T-helper 2 cell treated with Interferon-gamma antibody and Interleukin-4, amounts not matched to agents 100 ng/mL and 5 ng/mL, for 36 hours (primary cell): ENCODE measurements at regions not wholly inside any gene's neighbourhood (a gene's known extent, or its start where the extent isn't known, plus 50 kb on each side); places are given as distances from the start of the nearest gene placed in this dataset.

Experiments
- intact Hi-C: fragments of 100-400 bp; cut with micrococcal nuclease; formaldehyde crosslinking; loops from one replicate; pipeline ENCODE4 v1.15.1; 2023

- intact Hi-C loops = no loop called here
Measured at GRCh38 chr13:71304861-71305260, 562.1 kb downstream of the DACH1 start.

DNA sequence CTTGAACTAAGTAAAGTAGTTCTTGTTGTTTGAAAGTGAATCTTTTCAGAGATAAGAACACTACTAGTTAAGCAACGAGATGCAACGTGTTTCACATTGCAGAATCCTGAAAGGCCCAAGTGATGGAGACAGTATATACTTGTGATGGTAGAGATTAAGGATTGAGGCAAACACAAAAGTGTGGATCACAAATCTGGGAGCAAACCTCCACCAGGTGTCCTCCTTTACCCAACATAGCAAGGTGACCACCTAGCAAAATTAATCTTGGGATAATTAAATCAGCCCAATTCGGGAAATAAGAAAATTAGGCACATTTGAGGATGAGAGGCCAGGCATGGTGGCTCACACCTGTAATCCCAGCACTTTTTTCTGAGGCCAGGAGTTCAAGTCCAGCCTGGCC, 563.9 kb downstream of the DACH1 start:
- intact Hi-C loops = no loop called here

DNA sequence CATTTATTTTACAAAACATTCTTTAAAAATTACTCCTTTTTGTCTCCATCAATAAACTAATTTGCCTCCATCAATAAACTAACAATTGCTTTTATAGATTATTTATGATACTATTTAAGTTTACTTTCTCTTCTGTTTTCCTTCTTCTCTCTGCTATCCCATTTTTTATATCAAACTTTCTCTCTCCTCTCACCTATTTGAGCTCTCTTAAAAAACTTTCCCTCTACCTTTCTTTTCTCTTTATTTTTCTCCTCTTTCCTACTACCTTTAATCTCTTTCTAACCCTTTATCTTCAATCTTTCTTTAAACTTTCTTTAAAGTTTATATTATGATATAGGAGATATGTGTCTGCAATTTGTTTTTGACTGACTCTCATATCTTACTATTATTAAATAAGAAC, 566.4 kb downstream of the DACH1 start:
- intact Hi-C loops = no loop called here

GRCh38 chr13:71291842-71292146, 575.2 kb downstream of the DACH1 start:
- intact Hi-C loops = loop anchor here (5.0 kb wide), 1 partner anchor 1436 kb away; the partner anchor contains the start of genes BORA and MZT1

DNA sequence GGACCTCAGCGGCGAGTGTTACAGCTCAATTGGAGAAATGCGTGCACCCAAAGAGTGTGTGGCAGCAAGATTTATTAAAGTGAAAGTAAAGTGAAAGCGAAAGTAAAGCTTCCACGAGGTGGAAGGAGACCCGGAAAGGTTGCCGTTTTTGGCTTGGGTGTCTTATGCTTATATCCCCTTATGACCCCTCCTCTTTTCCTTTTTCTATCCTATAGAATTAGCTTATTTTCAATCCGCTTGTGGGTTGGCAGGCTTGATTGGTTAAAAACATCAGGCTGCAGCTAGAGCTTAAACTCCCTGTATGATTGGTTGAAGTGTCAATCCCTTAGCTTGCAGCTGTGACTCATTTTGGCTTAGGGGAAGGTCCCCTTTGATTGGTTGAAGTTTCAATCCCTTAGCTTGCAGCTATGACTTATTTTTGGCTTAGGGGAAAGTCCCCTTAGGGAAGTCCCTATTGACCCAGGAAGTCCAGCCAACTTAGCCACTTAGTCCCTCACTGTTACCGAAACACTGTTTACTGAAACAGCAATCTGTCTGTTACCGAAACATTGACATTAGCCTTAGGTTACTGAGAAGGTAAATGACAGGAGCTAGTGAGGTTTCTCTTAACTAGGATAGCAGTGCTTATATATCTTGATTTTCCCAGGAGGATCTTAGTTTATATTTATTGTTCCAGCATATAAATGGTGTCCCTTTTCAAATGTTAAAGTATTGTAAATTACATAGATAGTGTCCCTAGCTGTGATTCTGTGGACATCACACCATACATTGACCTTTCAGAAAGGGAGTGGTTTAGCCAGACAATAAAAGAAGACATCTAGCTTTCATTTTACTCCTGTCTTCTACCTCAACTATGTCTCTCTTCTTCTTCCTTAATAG, 575.8 kb downstream of the DACH1 start:
- intact Hi-C loops = loop anchor here (5.0 kb wide), 1 partner anchor 1436 kb away; the partner anchor contains the start of genes BORA and MZT1

DNA sequence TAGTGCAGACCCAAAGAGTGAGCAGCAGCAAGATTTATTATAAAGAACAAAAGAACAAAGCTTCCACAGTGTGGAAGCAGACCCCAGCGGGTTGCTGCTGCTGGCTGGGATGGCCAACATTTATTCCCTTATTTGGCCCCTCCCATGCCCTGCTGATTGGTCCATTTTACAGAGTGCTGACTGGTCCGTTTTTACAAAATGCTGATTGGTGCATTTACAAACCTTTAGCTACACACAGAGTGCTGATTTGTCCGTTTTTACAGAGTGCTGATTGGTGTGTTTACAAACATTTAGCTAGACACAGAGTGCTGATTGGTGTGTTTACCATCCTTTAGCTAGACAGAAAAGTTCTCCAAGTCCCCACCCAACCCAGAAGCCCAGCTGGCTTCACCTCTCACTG, 577.0 kb downstream of the DACH1 start:
- intact Hi-C loops = loop anchor here (5.0 kb wide), 1 partner anchor 1437 kb away; the partner anchor contains the start of genes BORA and MZT1

- intact Hi-C loops = no loop called here
Measured at GRCh38 chr13:71285700-71286099, 581.3 kb downstream of the DACH1 start.

GRCh38 chr13:71278512-71278911, 588.5 kb downstream of the DACH1 start:
- intact Hi-C loops = no loop called here

- intact Hi-C loops = no loop called here
Measured at GRCh38 chr13:71274923-71275608, 591.9 kb downstream of the DACH1 start.

GRCh38 chr13:71261256-71261655, 605.7 kb downstream of the DACH1 start:
- intact Hi-C loops = no loop called here

DNA sequence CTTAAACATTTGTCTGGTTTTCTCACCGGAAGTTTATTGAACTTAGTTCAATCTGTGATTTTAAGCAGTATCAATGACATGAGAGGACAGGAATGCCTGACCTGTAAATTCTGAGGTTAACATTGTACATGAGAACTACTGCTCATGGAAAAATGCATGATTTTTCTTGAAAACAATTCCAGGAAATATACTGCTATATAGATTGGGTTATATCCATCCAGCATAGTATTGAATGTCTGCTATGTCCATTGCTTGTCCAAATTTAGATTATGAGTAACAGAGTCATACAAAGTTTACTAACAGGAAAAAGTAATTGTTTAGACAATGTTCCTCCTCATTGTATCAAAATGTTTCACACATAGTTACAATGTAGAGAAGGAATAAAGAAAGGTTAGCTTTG, 606.8 kb downstream of the DACH1 start:
- intact Hi-C loops = no loop called here

DNA sequence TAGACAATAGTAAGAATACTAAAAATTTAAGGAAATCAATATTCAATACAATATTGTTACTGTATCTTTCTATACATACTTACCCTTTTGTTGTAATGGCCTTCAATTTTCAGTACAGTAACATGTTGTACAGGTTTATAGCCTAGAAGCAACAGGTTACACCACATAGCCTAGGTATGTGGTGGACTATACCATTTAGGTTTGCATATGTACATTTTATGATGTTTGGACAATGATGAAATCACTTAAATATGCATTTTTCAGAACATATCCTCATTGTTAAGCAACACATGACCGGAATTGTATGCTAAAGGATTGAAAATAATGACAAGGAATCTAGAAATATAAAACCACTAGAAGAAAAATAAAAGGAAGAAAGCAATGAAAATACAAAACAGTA, 611.4 kb downstream of the DACH1 start:
- intact Hi-C loops = no loop called here

- intact Hi-C loops = no loop called here
Measured at GRCh38 chr13:71254384-71254783, 612.6 kb downstream of the DACH1 start.

DNA sequence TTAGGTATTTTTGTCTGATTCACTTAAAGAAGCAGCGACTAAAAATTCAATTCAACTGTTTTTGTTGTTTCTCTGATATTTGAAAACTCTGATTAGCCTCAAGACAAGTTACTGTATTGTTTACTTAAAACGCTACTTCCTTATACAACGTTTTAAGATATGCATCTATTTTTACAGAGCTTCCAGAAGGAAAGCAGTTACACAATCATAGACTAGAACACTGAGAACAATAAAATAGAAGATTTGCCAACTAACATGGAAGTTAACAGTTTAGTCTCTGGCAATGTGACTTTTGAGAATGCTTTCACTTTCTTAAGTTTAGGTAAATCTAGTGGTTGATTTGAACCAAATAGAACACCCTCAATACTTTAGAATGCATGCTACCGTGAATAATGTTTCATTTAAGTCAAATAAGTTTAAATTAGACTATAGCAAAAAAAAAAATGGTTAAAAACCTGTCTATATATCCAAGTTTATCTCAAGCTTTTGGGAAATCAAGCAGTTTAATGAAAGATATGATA, 614.8 kb downstream of the DACH1 start:
- intact Hi-C loops = no loop called here

GRCh38 chr13:71251292-71251951, 615.6 kb downstream of the DACH1 start:
- intact Hi-C loops = no loop called here

DNA sequence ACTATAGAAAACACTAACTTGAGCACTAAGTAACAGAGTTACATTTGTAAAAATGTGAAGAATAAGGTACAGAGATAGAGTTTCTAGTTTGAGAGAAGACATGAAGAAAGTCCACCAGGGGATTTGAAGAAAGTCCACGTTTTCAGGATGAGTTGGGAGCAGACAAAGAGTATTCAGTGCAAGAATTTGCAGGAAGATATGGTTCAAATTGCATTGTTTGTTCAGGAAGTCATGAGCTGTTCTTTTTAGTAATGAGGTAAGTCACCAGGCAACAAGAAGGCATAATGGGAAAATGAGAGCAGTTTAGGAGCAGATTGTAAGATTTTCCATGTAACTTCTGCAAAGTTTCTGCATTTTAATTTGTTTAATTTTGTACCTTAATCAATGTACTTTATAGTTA, 618.0 kb downstream of the DACH1 start:
- intact Hi-C loops = no loop called here

GRCh38 chr13:71244161-71244560, 622.8 kb downstream of the DACH1 start:
- intact Hi-C loops = no loop called here

DNA sequence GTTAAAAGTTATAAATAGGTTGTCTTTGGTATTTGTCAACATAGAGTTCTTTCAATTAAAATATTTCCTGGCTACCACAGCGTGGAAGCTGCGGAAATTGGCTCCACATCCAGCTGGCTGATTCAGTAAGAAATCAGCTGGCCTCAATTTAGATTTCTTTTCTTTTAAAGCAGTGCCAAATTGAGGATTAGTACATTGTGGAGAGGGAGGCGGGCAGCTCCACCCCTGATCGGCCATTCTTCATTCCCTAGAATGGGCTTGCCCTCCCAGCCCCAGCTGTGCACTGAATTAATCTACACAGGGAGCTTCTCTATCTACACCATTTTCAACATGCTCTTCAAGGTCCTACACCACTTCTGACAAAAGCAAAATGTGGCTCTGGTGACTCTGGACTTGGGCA, 624.8 kb downstream of the DACH1 start:
- intact Hi-C loops = no loop called here

DNA sequence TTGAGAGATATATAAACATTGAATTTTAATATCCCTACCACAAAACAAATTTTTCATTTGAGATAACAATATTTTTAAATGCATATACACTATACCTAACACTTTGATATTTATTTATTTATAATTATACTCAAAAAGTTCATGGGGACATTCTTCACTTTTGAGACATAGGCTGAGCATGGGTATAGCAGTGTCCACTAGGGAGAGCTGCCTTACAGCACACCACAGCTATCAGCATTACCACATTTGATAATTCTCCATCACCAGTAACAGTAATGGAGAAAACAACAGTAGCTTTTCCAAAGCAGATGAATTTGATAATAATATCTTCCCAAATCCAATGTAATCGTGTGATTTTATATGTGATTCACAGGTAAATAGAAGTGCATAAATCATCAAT, 626.1 kb downstream of the DACH1 start:
- intact Hi-C loops = no loop called here

DNA sequence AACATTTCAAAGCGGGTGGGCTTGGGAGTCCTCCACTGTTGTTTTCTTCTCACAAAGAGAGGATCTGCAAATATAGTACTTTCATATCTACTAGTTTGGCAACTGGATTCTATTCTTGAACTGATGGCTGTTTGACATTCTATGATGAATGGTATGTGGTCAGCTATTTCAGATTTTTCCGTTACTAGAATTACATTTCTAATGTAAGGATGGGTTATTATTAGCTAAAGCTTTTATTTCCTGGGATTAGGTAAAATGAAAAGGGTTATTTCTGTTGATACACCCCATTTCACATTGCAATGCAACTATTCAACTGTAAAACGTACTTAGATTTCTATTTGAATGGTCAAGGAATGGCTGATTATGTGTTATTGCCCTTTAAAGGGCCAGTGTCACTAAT, 629.7 kb downstream of the DACH1 start:
- intact Hi-C loops = no loop called here

GRCh38 chr13:71219698-71220415, 647.1 kb downstream of the DACH1 start:
- intact Hi-C loops = no loop called here
